K562 (cell line): ENCODE measurements at regions not wholly inside any gene's neighbourhood (a gene's known extent, or its start where the extent isn't known, plus 50 kb on each side); places are given as distances from the start of the nearest gene placed in this dataset.

Source experiments
- CHD4 ChIP-seq: fragments of 200-600 bp; sonication (generic); IDR thresholded peaks from 3 replicates; pipeline ENCODE4 v1.6.1; 2012; ENCODE audit warnings: low read depth, mild to moderate bottlenecking, mixed read lengths, low read length, inconsistent platforms; ENCODE audit not compliant: insufficient read depth, insufficient replicate concordance, poor library complexity, severe bottlenecking
- EP300 ChIP-seq: IDR thresholded peaks from 2 replicates; pipeline ENCODE4 v1.6.1; 2012; ENCODE audit warnings: low read length, improper control_type of control experiment
- HNRNPUL1 ChIP-seq: fragments of 200-400 bp; formaldehyde crosslinking; IDR thresholded peaks from 2 replicates; pipeline ENCODE4 v1.6.1; 2017; ENCODE audit warnings: low read length
- NFIC ChIP-seq: fragments of 450-650 bp; IDR thresholded peaks from 2 replicates; pipeline ENCODE4 v1.6.1; 2017; ENCODE audit warnings: mild to moderate bottlenecking, inconsistent platforms
- RFX5 ChIP-seq: IDR thresholded peaks from 2 replicates; pipeline ENCODE4 v1.6.1; 2011; ENCODE audit warnings: low read depth, mild to moderate bottlenecking, improper control_type of control experiment, low read length
- THRAP3 ChIP-seq: fragments of 450-650 bp; IDR thresholded peaks from 2 replicates; pipeline ENCODE4 v1.6.1; 2016; ENCODE audit warnings: mild to moderate bottlenecking, inconsistent platforms, borderline replicate concordance
- ZBTB17 ChIP-seq: fragments of 450-650 bp; formaldehyde crosslinking; IDR thresholded peaks from 2 replicates; pipeline ENCODE4 v1.4.0; 2020; ENCODE audit warnings: mild to moderate bottlenecking
- ZFX ChIP-seq: sonication (generic); formaldehyde crosslinking; IDR thresholded peaks from 2 replicates; pipeline ENCODE4 v1.8.0; 2022; ENCODE audit warnings: mild to moderate bottlenecking, missing genetic modification reagents, moderate library complexity
- ZNF311 ChIP-seq: fragments of 250-450 bp; sonication (Bioruptor Pico); IDR thresholded peaks from 2 replicates; pipeline ENCODE4 v1.4.0; 2020; ENCODE audit warnings: mild to moderate bottlenecking, moderate library complexity
- ZSCAN32 ChIP-seq: fragments of 450-650 bp; formaldehyde crosslinking; IDR thresholded peaks from 2 replicates; pipeline ENCODE4 v1.4.0; 2020; ENCODE audit warnings: mild to moderate bottlenecking, moderate library complexity
- TF ChIP-seq, protein P1 (sequence below): sonication (generic); formaldehyde crosslinking; IDR thresholded peaks from 2 replicates; pipeline ENCODE4 v1.8.1; 2022; ENCODE audit warnings: missing genetic modification reagents
- TF ChIP-seq, protein P2 (sequence below), 2 experiments: fragments of 450-650 bp in 1 of 2; sonication (generic) in 1 of 2; formaldehyde crosslinking; conservative IDR thresholded peaks; 2 replicates each; pipeline versions ENCODE4 v1.4.0 to v1.8.1; 2020 to 2022; ENCODE audit warnings: mild to moderate bottlenecking in 1 of 2, missing genetic modification reagents in 1 of 2

DNA sequence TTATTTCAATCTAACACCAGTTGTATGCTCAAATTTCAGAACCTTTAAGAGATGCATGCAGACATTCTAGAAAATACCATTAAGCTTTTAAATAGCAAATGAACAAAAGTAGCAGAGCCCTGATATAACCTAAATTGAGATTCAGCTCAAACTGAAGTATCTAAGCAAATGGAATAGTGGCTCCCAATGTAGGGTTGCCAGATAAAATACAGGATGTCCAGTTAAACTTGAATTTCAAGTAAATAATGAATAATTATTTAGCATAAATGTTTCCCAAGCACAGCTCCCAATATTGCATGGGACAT is 171.1 kb upstream of the ATP11B start:
- TF ChIP-seq HNRNPUL1 (no peak), THRAP3 (no peak), EP300 (no peak), RFX5 (no peak), ZBTB17 (CRISPR knock-in tag) (no peak), ZFX (no peak), ZNF311 (CRISPR knock-in tag) (no peak), NFIC (no peak), CHD4 (no peak), ZSCAN32 (CRISPR knock-in tag) (no peak)
- TF ChIP-seq, protein P1, sequence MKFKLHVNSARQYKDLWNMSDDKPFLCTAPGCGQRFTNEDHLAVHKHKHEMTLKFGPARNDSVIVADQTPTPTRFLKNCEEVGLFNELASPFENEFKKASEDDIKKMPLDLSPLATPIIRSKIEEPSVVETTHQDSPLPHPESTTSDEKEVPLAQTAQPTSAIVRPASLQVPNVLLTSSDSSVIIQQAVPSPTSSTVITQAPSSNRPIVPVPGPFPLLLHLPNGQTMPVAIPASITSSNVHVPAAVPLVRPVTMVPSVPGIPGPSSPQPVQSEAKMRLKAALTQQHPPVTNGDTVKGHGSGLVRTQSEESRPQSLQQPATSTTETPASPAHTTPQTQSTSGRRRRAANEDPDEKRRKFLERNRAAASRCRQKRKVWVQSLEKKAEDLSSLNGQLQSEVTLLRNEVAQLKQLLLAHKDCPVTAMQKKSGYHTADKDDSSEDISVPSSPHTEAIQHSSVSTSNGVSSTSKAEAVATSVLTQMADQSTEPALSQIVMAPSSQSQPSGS (CRISPR knock-in tag): no peak
- TF ChIP-seq, protein P2, sequence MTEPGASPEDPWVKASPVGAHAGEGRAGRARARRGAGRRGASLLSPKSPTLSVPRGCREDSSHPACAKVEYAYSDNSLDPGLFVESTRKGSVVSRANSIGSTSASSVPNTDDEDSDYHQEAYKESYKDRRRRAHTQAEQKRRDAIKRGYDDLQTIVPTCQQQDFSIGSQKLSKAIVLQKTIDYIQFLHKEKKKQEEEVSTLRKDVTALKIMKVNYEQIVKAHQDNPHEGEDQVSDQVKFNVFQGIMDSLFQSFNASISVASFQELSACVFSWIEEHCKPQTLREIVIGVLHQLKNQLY (CRISPR knock-in tag; conservative IDR thresholded peaks at IDR 0.05): no peak
